CD14-positive monocyte (primary cell): ENCODE measurements at regions not wholly inside any gene's neighbourhood (a gene's known extent, or its start where the extent isn't known, plus 50 kb on each side); places are given as distances from the start of the nearest gene placed in this dataset.

Experiments
- DNase-seq, 3 donors: peaks; one replicate each; pipeline ENCODE4 v3.0.0-alpha.2; 2011 to 2022
- H2AFZ ChIP-seq: 2 replicates; pipeline ENCODE4 v1.6.0; 2012; ENCODE audit warnings: mild to moderate bottlenecking, low read depth, low read length, inconsistent platforms; ENCODE audit not compliant: insufficient read depth, poor library complexity, severe bottlenecking
- H3K27ac ChIP-seq, 2 donors: 1 replicate in 1 of 2; 2 replicates in 1 of 2; pipeline ENCODE4 v1.5.1; 2012 to 2013; ENCODE audit warnings: low read length in 2 of 2, control low read depth in 1 of 2, inconsistent platforms in 1 of 2, low read depth in 1 of 2, mild to moderate bottlenecking in 1 of 2
- H3K27me3 ChIP-seq, 2 donors: one replicate each; pipeline versions ENCODE4 v1.6.0 to v1.6.1; 2011 to 2013; ENCODE audit warnings: low read length in 2 of 2; ENCODE audit not compliant: control insufficient read depth in 2 of 2, insufficient read depth in 2 of 2
- H3K36me3 ChIP-seq, 2 donors: replicated peaks in 1 of 2; 1 replicate in 1 of 2; 2 replicates in 1 of 2; pipeline versions ENCODE4 v1.5.1 to v1.6.1; 2012 to 2013; ENCODE audit warnings: low read length in 2 of 2, control low read depth in 1 of 2, inconsistent platforms in 1 of 2, mild to moderate bottlenecking in 1 of 2; ENCODE audit not compliant: insufficient read depth in 2 of 2, control insufficient read depth in 1 of 2
- H3K4me1 ChIP-seq, 2 donors: 1 replicate in 1 of 2; 2 replicates in 1 of 2; pipeline versions ENCODE4 v1.5.1 to v1.6.1; 2012 to 2013; ENCODE audit warnings: low read length in 2 of 2, control low read depth in 1 of 2, inconsistent platforms in 1 of 2, mild to moderate bottlenecking in 1 of 2, moderate library complexity in 1 of 2; ENCODE audit not compliant: insufficient read depth in 2 of 2, control insufficient read depth in 1 of 2
- H3K4me2 ChIP-seq: replicated peaks from 2 replicates; pipeline ENCODE3; 2012; ENCODE audit warnings: low read length, moderate library complexity, mild to moderate bottlenecking; ENCODE audit not compliant: poor library complexity, severe bottlenecking; ENCODE audit errors: extremely low read depth
- H3K4me3 ChIP-seq, 3 experiments: fragments of 200-600 bp in 1 of 3; sonication (generic) in 1 of 3; replicated peaks in 1 of 3; 1 replicate in 2 of 3; 2 replicates in 1 of 3; pipeline ENCODE4 v1.5.1; 2011 to 2013; ENCODE audit warnings: low read length in 3 of 3, mild to moderate bottlenecking in 3 of 3, control low read depth in 2 of 3, low read depth in 2 of 3, inconsistent platforms in 1 of 3, moderate library complexity in 1 of 3
- H3K79me2 ChIP-seq: 2 replicates; pipeline ENCODE4 v1.6.0; 2012; ENCODE audit warnings: mild to moderate bottlenecking, control low read depth, inconsistent platforms, low read length, moderate library complexity; ENCODE audit not compliant: insufficient read depth
- H3K9ac ChIP-seq: 2 replicates; pipeline ENCODE4 v1.6.0; 2017; ENCODE audit warnings: low read length, mild to moderate bottlenecking; ENCODE audit not compliant: insufficient read depth, poor library complexity, severe bottlenecking
- H3K9me3 ChIP-seq, 2 donors: replicated peaks in 1 of 2; 1 replicate in 1 of 2; 2 replicates in 1 of 2; pipeline versions ENCODE4 v1.5.1 to v1.6.1; 2012 to 2013; ENCODE audit warnings: low read length in 2 of 2, control low read depth in 1 of 2; ENCODE audit not compliant: control insufficient read depth in 1 of 2, insufficient read depth in 1 of 2
- H4K20me1 ChIP-seq: 2 replicates; pipeline ENCODE4 v1.6.0; 2012; ENCODE audit warnings: mild to moderate bottlenecking, low read length, control low read depth, moderate library complexity; ENCODE audit not compliant: insufficient read depth
- H3K27ac Mint-ChIP-seq, 7 donors: one replicate each; pipeline ENCODE4 v1.8.0; 2020; ENCODE audit warnings: mild to moderate bottlenecking in 7 of 7, mixed read lengths in 7 of 7, moderate library complexity in 6 of 7, inconsistent platforms in 2 of 7
- H3K27me3 Mint-ChIP-seq, 3 donors: one replicate each; pipeline ENCODE4 v1.8.0; 2021 to 2022; ENCODE audit warnings: low read depth in 3 of 3, mild to moderate bottlenecking in 3 of 3, mixed read lengths in 3 of 3, moderate library complexity in 3 of 3, inconsistent platforms in 1 of 3
- H3K36me3 Mint-ChIP-seq, 2 donors: one replicate each; pipeline ENCODE4 v1.8.0; 2020; ENCODE audit warnings: mixed read lengths in 2 of 2, inconsistent platforms in 1 of 2, mild to moderate bottlenecking in 1 of 2
- H3K4me1 Mint-ChIP-seq: one replicate; pipeline ENCODE4 v1.8.0; 2020; ENCODE audit warnings: mild to moderate bottlenecking, mixed read lengths
- H3K4me3 Mint-ChIP-seq, 2 donors: one replicate each; pipeline ENCODE4 v1.8.0; 2020; ENCODE audit warnings: mild to moderate bottlenecking in 2 of 2, mixed read lengths in 2 of 2, moderate library complexity in 1 of 2
- H3K9me3 Mint-ChIP-seq, 7 donors: one replicate each; pipeline ENCODE4 v1.8.0; 2020 to 2022; ENCODE audit warnings: mixed read lengths in 7 of 7, mild to moderate bottlenecking in 6 of 7, moderate library complexity in 6 of 7, inconsistent platforms in 2 of 7
- WGBS: methylation state at CpG from one replicate; pipeline ENCODE4 v1.1.5; 2013; ENCODE audit warnings: missing lambda C conversion rate; ENCODE audit not compliant: insufficient coverage; 5-methylcytosine and 5-hydroxymethylcytosine counted together
- intact Hi-C, 2 donors: fragments of 100-400 bp; cut with micrococcal nuclease; formaldehyde crosslinking; loops; one replicate each; pipeline versions ENCODE4 v1.15.0 to v1.15.1; 2023
- TF ChIP-seq, protein P1 (sequence below): fragments of 200-600 bp; IDR thresholded peaks from one replicate; pipeline ENCODE4 v1.8.0; 2022; ENCODE audit warnings: antibody characterized with exemption, mild to moderate bottlenecking

DNA sequence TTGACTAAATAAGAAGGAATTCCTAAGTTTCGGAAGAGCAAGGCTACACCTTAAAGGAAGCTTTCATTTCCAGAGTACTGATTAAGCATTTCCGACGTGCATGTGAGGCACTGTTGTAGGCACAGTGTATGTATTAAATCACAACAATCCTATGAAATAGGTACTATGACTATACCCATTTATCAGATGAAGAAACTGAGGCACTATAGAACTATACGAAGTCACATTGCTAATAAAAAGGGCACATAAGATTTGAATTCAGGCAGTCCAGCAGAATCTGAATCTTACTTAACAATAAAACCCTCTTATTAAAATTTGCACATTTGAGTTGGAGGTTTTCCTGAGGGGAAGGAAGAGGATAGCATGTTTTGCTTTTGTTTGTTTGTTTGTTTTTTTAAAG is 243.5 kb upstream of the FANCL start:
- TF ChIP-seq, protein P1, sequence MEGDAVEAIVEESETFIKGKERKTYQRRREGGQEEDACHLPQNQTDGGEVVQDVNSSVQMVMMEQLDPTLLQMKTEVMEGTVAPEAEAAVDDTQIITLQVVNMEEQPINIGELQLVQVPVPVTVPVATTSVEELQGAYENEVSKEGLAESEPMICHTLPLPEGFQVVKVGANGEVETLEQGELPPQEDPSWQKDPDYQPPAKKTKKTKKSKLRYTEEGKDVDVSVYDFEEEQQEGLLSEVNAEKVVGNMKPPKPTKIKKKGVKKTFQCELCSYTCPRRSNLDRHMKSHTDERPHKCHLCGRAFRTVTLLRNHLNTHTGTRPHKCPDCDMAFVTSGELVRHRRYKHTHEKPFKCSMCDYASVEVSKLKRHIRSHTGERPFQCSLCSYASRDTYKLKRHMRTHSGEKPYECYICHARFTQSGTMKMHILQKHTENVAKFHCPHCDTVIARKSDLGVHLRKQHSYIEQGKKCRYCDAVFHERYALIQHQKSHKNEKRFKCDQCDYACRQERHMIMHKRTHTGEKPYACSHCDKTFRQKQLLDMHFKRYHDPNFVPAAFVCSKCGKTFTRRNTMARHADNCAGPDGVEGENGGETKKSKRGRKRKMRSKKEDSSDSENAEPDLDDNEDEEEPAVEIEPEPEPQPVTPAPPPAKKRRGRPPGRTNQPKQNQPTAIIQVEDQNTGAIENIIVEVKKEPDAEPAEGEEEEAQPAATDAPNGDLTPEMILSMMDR = no peak
- Histone ChIP-seq H3K9me3 (no peaks in the 10 kb centered on the region), H4K20me1 (no peaks in the 10 kb centered on the region), H3K4me2 (no peak overlapping the region), H3K36me3 (no peaks in the 10 kb centered on the region), H3K9ac (no peak overlapping the region), H2AFZ (no peak overlapping the region), H3K27me3 (no peaks in the 10 kb centered on the region), H3K27ac (no peak overlapping the region), H3K4me1 (no peaks in the 10 kb centered on the region), H3K4me3 (no peak overlapping the region), H3K79me2 (no peaks in the 10 kb centered on the region)
- Mint-ChIP-seq H3K27ac (no peak overlapping the region), H3K9me3 (peaks cover 4 to 14% (median 6%) of the 10 kb centered on the region in 7 donors), H3K4me3 (no peak overlapping the region), H3K4me1 (peaks cover 2% of the 10 kb centered on the region), H3K36me3 (no peaks in the 10 kb centered on the region), H3K27me3 (peaks cover 0 to 1% (median 0%) of the 10 kb centered on the region in 3 donors)
- intact Hi-C loops = no loop called here
- 100% methylated on average over 1 of the region's 4 CpGs for WGBS
- DNase-seq = no peak

DNA sequence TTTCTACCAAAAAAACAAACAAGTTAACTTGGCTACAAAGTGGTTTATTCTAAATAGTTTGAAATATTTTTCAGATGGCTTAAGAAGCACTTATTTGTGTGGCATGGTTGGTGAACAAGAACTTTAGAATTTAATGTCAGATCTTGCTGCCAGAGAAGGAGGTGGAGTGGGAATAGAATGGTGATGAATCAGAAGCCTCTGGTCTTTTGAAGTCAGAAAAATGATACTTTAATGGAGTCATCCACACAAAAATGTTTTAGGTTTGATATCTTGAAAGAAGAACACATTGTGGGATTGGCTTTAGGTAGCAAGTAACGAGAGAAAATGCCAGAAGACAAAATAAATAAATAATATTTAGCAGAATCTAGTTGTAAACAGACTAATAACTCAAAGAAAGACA is 243.1 kb upstream of the FANCL start:
- H3K27me3 ChIP-seq = no peaks in the 10 kb centered on the region
- peaks cover 4 to 14% (median 6%) of the 10 kb centered on the region in 7 donors for H3K9me3 Mint-ChIP-seq
- no peak overlapping the region for H3K27ac Mint-ChIP-seq
- intact Hi-C loops = no loop called here
- WGBS = no CpG with 5 or more reads among the region's 1 CpG
- no peaks in the 10 kb centered on the region for H3K36me3 ChIP-seq
- TF ChIP-seq, protein P1 = no peak
- H3K36me3 Mint-ChIP-seq = no peaks in the 10 kb centered on the region
- no peak overlapping the region for H3K4me2 ChIP-seq
- DNase-seq = no peak
- H3K4me1 ChIP-seq = no peaks in the 10 kb centered on the region
- H3K9me3 ChIP-seq = no peaks in the 10 kb centered on the region
- no peak overlapping the region for H3K4me3 ChIP-seq
- H3K79me2 ChIP-seq = no peaks in the 10 kb centered on the region
- H2AFZ ChIP-seq = no peak overlapping the region
- H3K9ac ChIP-seq = no peak overlapping the region
- H3K4me1 Mint-ChIP-seq = peaks cover 2% of the 10 kb centered on the region
- H4K20me1 ChIP-seq = no peaks in the 10 kb centered on the region
- no peak overlapping the region for H3K27ac ChIP-seq
- H3K4me3 Mint-ChIP-seq = no peak overlapping the region
- H3K27me3 Mint-ChIP-seq = peaks cover 0 to 1% (median 0%) of the 10 kb centered on the region in 3 donors
